ENCODE measurements at regions not wholly inside any gene's neighbourhood (a gene's known extent, or its start where the extent isn't known, plus 50 kb on each side); places are given as distances from the start of the nearest gene placed in this dataset.

- TF ChIP-seq CTCF (IDR thresholded peaks at IDR 0.05; ENCODE audit: insufficient read depth, low read length, poor library complexity, severe bottlenecking) (no peak), EZH2phosphoT487 (conservative IDR thresholded peaks at IDR 0.05; ENCODE audit: low read length) (no peak)
Measured at GRCh38 chr4:187883836-187884475, 111.6 kb upstream of the ZFP42 start.

All from SU-DHL-6 (cell line).